Gastrocnemius medialis (tissue), 4 donors: ENCODE measurements at regions not wholly inside any gene's neighbourhood (a gene's known extent, or its start where the extent isn't known, plus 50 kb on each side); places are given as distances from the start of the nearest gene placed in this dataset.

ENCODE experiments used
- ATAC-seq, 2 donors: fragments of 150-250 bp; one replicate each; pipeline ENCODE4 v1.9.1; 2016
- DNase-seq, 2 donors: peaks; one replicate each; pipeline ENCODE4 v3.0.0-alpha.2; 2019
- H3K27ac ChIP-seq, 4 donors: fragments of 200-600 bp; sonication (generic); 1 replicate in 1 of 4; 2 replicates in 3 of 4; pipeline ENCODE4 v1.5.1; 2016 to 2018; ENCODE audit warnings: mild to moderate bottlenecking in 2 of 4, moderate library complexity in 1 of 4
- H3K27me3 ChIP-seq, 3 donors: fragments of 200-600 bp; sonication (generic) in 2 of 3; 1 replicate in 1 of 3; 2 replicates in 2 of 3; pipeline versions ENCODE4 v1.5.1 to v1.6.0; 2016 to 2019; ENCODE audit warnings: mild to moderate bottlenecking in 1 of 3, moderate library complexity in 1 of 3
- H3K36me3 ChIP-seq, 2 donors: fragments of 200-600 bp; sonication (generic) in 1 of 2; one replicate each; pipeline ENCODE4 v1.5.1; 2017 to 2018
- H3K4me1 ChIP-seq, 2 donors: fragments of 200-600 bp; sonication (generic) in 1 of 2; one replicate each; pipeline ENCODE4 v1.5.1; 2016 to 2017; ENCODE audit warnings: mild to moderate bottlenecking in 2 of 2
- H3K4me3 ChIP-seq, 4 donors: fragments of 200-600 bp; sonication (generic) in 3 of 4; 1 replicate in 1 of 4; 2 replicates in 3 of 4; pipeline ENCODE4 v1.5.1; 2016 to 2019; ENCODE audit warnings: mild to moderate bottlenecking in 2 of 4
- H3K9me3 ChIP-seq, 3 donors: fragments of 200-600 bp; sonication (generic) in 2 of 3; 1 replicate in 1 of 3; 2 replicates in 2 of 3; pipeline ENCODE4 v1.5.1; 2016 to 2019
- CTCF ChIP-seq, 5 experiments: fragments of 450-650 bp in 3 of 5; fragments of 200-600 bp in 2 of 5; sonication (generic) in 2 of 5; IDR thresholded peaks in 4 of 5; conservative IDR thresholded peaks in 1 of 5; 1 replicate in 4 of 5; 2 replicates in 1 of 5; pipeline ENCODE4 v1.5.1; 2016 to 2019; ENCODE audit warnings: antibody characterized with exemption in 5 of 5, mild to moderate bottlenecking in 3 of 5, moderate library complexity in 3 of 5
- POLR2A ChIP-seq, 2 donors: fragments of 450-650 bp; IDR thresholded peaks; one replicate each; pipeline ENCODE4 v1.6.1; 2017; ENCODE audit warnings: antibody characterized with exemption in 2 of 2, mild to moderate bottlenecking in 2 of 2, moderate library complexity in 2 of 2
- in situ Hi-C, 4 donors: fragments of 200-750 bp; cut with MboI; loops; one replicate each; pipeline versions ENCODE4 v1.15.0 to v1.8.0; 2017; ENCODE audit warnings: low sequenced_read_pairs in 4 of 4
- intact Hi-C: fragments of 100-400 bp; cut with DNase I; formaldehyde crosslinking; loops from one replicate; pipeline ENCODE4 v1.15.1; 2023; ENCODE audit warnings: low total_unique reads

GRCh38 chr3:139234491-139234890, 109.3 kb upstream of the MRPS22 start:
- Histone ChIP-seq H3K27me3 (no peaks in the 10 kb centered on the region), H3K27ac (no peak overlapping the region), H3K36me3 (no peaks in the 10 kb centered on the region), H3K9me3 (no peaks in the 10 kb centered on the region), H3K4me1 (no peaks in the 10 kb centered on the region), H3K4me3 (no peak overlapping the region)
- intact Hi-C loops (no loop called here), in situ Hi-C loops (no loop called here)
- DNase-seq (no peak), ATAC-seq (no peak)
- TF ChIP-seq CTCF (IDR thresholded peaks at IDR 0.05 in 4 of 5, conservative IDR thresholded peaks at IDR 0.05 in 1 of 5): no peak
- TF ChIP-seq POLR2A (IDR thresholded peaks at IDR 0.05): no peak

DNA sequence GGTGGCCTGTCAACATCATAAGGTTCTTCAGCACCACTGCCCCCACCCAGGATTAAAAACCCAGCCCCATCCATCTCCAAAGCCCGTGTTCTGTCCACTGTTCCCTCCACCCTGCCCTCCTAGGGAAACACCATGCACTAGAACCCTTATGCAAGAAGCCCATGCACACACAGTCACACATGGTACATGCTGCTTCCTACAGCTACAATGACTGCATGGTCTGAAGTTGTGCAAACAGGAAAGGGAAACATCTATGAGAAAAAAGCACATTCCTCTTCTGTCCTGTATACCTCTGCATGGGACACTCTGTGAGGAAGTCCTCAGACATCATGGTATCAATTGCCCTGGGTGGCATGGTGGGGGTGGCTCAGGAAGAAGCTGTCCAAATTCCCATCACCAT, 108.6 kb upstream of the MRPS22 start:
- no peak overlapping the region for H3K27ac ChIP-seq
- TF ChIP-seq CTCF (IDR thresholded peaks at IDR 0.05 in 4 of 5, conservative IDR thresholded peaks at IDR 0.05 in 1 of 5) (no peak), POLR2A (IDR thresholded peaks at IDR 0.05) (no peak)
- intact Hi-C loops: no loop called here
- ATAC-seq (no peak), DNase-seq (no peak)
- H3K27me3 ChIP-seq: no peaks in the 10 kb centered on the region
- no peaks in the 10 kb centered on the region for H3K36me3 ChIP-seq
- no peaks in the 10 kb centered on the region for H3K9me3 ChIP-seq
- H3K4me1 ChIP-seq: no peaks in the 10 kb centered on the region
- H3K4me3 ChIP-seq: no peak overlapping the region
- in situ Hi-C loops: no loop called here

- intact Hi-C loops (no loop called here), in situ Hi-C loops (no loop called here)
- Histone ChIP-seq H3K36me3 (no peaks in the 10 kb centered on the region), H3K27me3 (no peaks in the 10 kb centered on the region), H3K27ac (no peak overlapping the region), H3K9me3 (no peaks in the 10 kb centered on the region), H3K4me3 (no peak overlapping the region), H3K4me1 (no peaks in the 10 kb centered on the region)
- ATAC-seq (no peak), DNase-seq (no peak)
- no peak for TF ChIP-seq POLR2A (IDR thresholded peaks at IDR 0.05)
- no peak for TF ChIP-seq CTCF (IDR thresholded peaks at IDR 0.05 in 4 of 5, conservative IDR thresholded peaks at IDR 0.05 in 1 of 5)
These were observed 107.5 kb upstream of the MRPS22 start for GRCh38 chr3:139236336-139236735.

- no peak overlapping the region for H3K27ac ChIP-seq
These were observed 105.4 kb upstream of the MRPS22 start for GRCh38 chr3:139238281-139239030.

More at GRCh38 chr3:139238281-139239030, 105.4 kb upstream of the MRPS22 start:
- H3K36me3 ChIP-seq: no peaks in the 10 kb centered on the region
- ATAC-seq (no peak), DNase-seq (no peak)
- H3K4me3 ChIP-seq: no peak overlapping the region
- no peaks in the 10 kb centered on the region for H3K4me1 ChIP-seq
- TF ChIP-seq POLR2A (IDR thresholded peaks at IDR 0.05): no peak
- no peak for TF ChIP-seq CTCF (IDR thresholded peaks at IDR 0.05 in 4 of 5, conservative IDR thresholded peaks at IDR 0.05 in 1 of 5)
- no peaks in the 10 kb centered on the region for H3K9me3 ChIP-seq
- intact Hi-C loops (no loop called here), in situ Hi-C loops (no loop called here)
- H3K27me3 ChIP-seq: no peaks in the 10 kb centered on the region
